HG03575 (cell line): ENCODE measurements at regions not wholly inside any gene's neighbourhood (a gene's known extent, or its start where the extent isn't known, plus 50 kb on each side); places are given as distances from the start of the nearest gene placed in this dataset.

Experiments
- ATAC-seq: cut with Tn5 transposase; IDR thresholded peaks from one replicate; pipeline ENCODE4 v1.9.1; 2021; ENCODE audit not compliant: unreplicated experiment, insufficient number of reproducible peaks, low FRiP score; ENCODE audit errors: extremely low read depth

- no peak for ATAC-seq
These were observed 117.1 kb upstream of the MYT1L start for GRCh38 chr2:2448178-2448577.

- ATAC-seq = no peak
These were observed 91.5 kb upstream of the MYT1L start for GRCh38 chr2:2422621-2423020.

- ATAC-seq = no peak
These were observed 82.5 kb upstream of the MYT1L start for GRCh38 chr2:2413525-2413924.

- ATAC-seq = no peak
These were observed 79.9 kb upstream of the MYT1L start for GRCh38 chr2:2410987-2411386.

- no peak for ATAC-seq
These were observed 78.4 kb upstream of the MYT1L start for GRCh38 chr2:2409481-2409880.

- ATAC-seq = no peak
These were observed 74.7 kb upstream of the MYT1L start for GRCh38 chr2:2405780-2406179.

- ATAC-seq = no peak
These were observed 69.4 kb upstream of the MYT1L start for GRCh38 chr2:2400286-2401038.

GRCh38 chr2:2399396-2399795 is 68.3 kb upstream of the MYT1L start:
- no peak for ATAC-seq

GRCh38 chr2:2392332-2392731 is 61.3 kb upstream of the MYT1L start:
- no peak for ATAC-seq

GRCh38 chr2:2389215-2389614 is 58.1 kb upstream of the MYT1L start:
- ATAC-seq = no peak
